HG03432 (cell line): ENCODE measurements at regions not wholly inside any gene's neighbourhood (a gene's known extent, or its start where the extent isn't known, plus 50 kb on each side); places are given as distances from the start of the nearest gene placed in this dataset.
"Not testable (repeated sequence)": the region's sequence is repeated elsewhere in the genome, so short reads cannot be mapped to it uniquely, and the experiment has no call there.

Experiments used
- ATAC-seq: cut with Tn5 transposase; IDR thresholded peaks from one replicate; pipeline ENCODE4 v1.9.1; 2021; ENCODE audit warnings: mild to moderate bottlenecking, moderate library complexity; ENCODE audit not compliant: unreplicated experiment

- ATAC-seq, result no peak
Measured at GRCh38 chr4:153098427-153098826, 105.8 kb upstream of the TRIM2 start.

GRCh38 chr4:153099391-153100140, 104.7 kb upstream of the TRIM2 start:
- ATAC-seq, result no peak

GRCh38 chr4:153106736-153107135, 97.5 kb upstream of the TRIM2 start:
- ATAC-seq, result not testable (repeated sequence)

GRCh38 chr4:153107246-153107645, 97.0 kb upstream of the TRIM2 start:
- no peak for ATAC-seq

- ATAC-seq, result no peak
Measured at GRCh38 chr4:153109296-153109849, 94.9 kb upstream of the TRIM2 start.

DNA sequence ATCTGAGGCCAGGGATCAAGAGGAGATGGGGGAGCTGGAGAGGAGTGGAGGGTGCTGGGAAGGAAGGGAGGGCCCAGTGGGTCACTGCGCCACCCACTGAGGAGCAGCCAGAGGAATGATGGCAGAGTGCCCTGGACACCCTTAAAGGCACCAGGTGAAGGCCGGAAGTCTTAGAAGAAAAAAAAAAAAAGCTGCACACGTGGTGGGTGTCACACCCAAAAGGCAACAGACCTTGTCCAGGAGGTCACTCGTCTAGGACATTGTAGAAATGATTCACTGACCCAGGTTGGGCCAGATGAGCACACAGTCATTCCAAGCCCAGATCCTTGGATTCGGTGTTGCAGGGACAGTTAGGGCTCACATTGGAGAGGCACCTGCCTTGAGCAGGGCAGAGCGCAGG, 93.5 kb upstream of the TRIM2 start:
- no peak for ATAC-seq

GRCh38 chr4:153111426-153112040, 92.7 kb upstream of the TRIM2 start:
- no peak for ATAC-seq

DNA sequence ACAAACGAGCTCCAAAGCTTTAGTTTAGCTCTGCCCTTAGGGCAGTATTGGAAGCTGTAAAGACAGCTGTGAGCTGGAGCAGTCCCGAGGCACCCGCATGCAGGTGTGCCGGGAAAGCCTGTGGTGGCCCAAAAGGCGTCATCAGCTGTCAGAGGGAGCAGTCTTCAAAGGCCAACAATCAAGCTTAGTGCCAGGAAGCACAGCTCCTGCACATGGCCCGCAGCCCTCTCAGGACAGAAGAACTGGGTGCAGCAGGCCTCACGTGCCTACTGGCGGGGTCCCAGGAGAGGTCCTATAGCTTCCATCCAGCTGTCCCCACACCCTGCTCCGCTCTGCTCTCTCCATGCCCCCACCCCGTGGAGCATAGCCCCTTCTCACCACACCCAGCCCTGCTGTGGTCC, 92.2 kb upstream of the TRIM2 start:
- no peak for ATAC-seq

- no peak for ATAC-seq
Measured at GRCh38 chr4:153113061-153113837, 91.0 kb upstream of the TRIM2 start.

DNA sequence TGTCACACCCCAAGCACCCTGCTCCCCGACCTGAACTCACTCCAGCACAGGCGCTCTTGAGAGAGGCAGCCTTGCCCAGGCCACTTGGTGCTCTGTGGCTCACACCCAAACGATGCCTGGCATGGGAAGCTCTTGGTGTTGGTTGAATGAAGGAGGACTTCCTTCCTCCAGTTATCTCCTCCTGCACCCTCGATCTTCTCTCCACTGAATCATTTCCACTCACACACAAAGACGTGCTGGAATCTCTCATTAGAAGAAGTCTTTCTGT, 90.5 kb upstream of the TRIM2 start:
- no peak for ATAC-seq

- ATAC-seq, result no peak
Measured at GRCh38 chr4:153114771-153115321, 89.4 kb upstream of the TRIM2 start.

GRCh38 chr4:153115322-153116290, 88.6 kb upstream of the TRIM2 start:
- peak; percentile 90 for ATAC-seq

DNA sequence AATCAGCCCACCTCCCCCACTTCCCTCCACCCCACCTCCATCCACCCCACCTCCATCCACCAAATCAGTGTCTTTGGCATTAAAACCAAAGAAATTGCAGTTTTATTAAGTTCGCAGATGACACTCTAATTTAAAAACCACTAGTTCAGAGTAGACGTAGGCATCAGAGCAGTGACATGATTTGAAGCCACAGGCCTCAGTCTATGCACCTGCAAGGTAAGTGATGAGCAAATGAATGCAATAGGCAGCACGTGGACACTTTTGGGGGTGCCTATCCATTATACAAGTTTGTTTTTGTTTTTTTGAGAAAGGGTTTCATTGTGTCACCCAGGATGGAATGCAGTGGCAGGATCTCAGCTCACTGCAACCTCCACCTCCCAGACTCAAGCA, 88.0 kb upstream of the TRIM2 start:
- ATAC-seq, result no peak

DNA sequence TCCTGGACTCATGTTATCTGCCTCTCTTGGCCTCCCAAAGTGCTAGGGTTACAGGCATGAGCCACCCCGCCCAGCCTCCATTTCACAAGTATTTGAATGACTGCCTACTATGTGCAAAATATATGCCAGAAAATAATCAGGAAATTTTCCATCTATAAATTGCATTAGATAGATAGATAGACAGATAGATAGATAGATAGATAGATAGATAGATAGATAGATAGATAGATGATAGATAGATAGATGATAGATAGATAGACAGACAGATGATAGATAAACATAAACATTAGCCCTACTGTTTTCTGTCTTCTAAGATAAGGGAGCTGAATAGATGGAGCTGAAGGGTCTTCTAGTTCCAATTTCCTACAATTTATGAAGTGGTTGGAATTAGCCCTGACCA, 87.4 kb upstream of the TRIM2 start:
- ATAC-seq, result no peak

DNA sequence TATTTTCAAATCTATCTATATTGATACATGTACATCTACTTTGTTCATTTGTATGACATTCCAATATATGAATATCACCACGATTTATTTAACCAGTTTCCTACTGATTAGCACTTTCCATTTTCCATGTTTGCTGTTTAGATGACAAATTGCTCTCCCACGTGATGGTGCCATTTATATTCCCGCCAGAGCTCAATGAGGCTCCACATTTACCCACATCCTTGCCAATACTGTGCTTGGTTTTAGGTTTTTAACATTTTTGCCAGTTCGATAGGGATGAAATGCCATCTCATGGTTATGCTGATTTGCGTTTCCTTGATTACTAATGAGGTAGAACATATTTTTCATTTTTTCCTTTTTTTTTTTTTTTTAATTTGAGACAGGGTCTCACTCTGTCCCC, 86.7 kb upstream of the TRIM2 start:
- ATAC-seq, result no peak

DNA sequence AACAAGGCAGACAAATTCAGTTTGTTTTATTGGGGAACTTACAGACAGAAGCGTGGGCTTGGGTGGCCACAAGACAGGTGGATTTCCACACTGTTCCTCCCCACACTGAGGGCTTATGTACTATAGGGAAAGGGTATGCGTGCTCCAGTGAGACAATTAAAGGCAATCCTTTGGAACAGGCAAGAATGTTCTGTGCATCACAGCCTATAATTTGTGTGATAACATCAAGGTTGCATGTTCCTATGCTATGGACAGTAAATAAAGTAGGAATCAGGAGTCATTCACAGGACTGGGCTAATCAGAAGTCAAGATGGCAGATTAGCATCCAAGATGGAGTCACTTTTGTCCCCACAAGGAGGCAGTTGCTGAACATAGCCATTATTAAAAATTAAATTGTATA, 84.6 kb upstream of the TRIM2 start:
- no peak for ATAC-seq

DNA sequence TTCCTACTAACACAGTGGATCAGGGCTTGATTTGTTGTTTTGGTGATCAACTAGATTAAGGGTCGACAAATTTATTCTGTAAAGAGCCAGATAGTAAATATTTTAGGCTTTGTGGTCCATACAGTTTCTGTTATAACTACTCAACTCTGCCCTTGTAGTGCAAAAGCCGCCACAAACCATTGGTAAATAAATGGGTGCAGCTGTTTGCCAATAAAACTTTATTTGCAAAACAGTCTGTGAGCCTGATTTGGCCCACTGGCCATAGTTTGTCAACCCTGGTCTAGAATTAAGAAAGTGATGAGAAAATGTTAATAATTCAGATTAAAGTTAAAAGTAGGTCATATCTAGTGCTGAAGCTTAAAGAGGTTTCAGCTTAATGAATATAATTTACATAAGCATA, 84.0 kb upstream of the TRIM2 start:
- no peak for ATAC-seq

GRCh38 chr4:153122855-153123254, 81.4 kb upstream of the TRIM2 start:
- ATAC-seq, result no peak

DNA sequence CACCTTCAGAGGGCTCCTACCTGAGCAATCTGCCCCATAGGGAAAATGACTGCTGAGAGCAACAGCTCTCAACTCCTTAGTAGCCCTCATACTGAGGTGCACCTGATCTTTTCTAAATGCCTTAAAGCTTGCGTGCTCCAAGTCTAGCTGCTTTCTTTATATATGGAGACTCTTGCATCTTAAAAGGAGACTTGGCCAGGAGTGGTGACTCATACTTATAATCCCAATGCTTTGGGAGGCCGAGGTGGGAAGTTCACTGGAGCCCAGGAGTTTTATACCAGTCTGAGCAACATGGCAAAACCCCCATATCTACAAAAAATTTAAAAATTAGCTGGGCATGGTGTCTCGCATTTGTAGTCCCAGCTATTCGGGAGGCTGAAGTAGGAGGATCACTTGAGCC, 78.1 kb upstream of the TRIM2 start:
- ATAC-seq, result no peak

DNA sequence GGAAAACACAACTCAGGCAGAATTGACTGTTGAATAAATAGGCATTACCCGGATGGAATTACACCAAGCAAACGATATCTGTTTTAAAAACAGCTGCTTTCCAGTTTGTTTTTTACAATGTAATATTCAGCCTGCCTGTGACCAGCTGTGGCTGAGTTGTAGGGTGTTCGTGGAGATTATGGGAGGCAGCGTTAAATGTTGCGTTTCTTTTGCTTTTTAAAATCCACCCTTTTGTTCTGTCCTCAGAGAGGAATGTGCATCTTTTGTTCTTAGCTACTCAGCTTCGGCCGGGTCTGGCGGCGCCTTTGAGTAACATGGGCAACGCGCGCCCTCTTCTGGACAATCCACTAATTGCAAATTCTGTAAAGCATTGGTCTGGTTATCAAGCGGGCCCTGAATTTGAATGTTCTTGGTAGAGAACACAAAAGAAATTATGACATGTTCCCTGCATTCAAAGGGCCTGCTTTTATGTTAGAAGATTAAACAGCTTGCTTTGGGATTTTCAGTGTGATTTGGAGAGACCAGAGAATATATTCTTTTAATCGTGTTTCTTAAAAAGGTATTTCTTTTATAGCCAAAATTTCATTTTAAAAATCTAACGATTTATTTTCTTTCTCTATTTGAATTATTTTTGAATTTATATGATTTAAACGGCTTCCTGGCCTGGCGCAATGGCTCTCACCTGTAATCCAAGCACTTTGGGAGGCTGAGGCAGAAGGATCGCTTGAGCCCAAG, 76.3 kb upstream of the TRIM2 start:
- ATAC-seq, result peak; percentile 82
